Endothelial cell of umbilical vein (primary cell): ENCODE measurements at regions not wholly inside any gene's neighbourhood (a gene's known extent, or its start where the extent isn't known, plus 50 kb on each side); places are given as distances from the start of the nearest gene placed in this dataset.

ENCODE experiments used
- BruUV-seq: library from RNA; stranded (reverse); fragments of 400-500 nt; replicated peaks from 2 replicates; lab custom pipeline; 2021; lab: Mats Ljungman, UMichigan
- CTCF ChIA-PET: fragments of 300-600, 350-600 bp; sonication (Branson Sonifier 250); formaldehyde crosslinking; loops from one replicate; lab custom pipeline; 2021; ENCODE audit warnings: antibody characterized with exemption, inconsistent platforms; lab: Charles Lee
- POLR2A ChIA-PET: fragments of 300-600, 350-600 bp; sonication (Branson Sonifier 250); formaldehyde crosslinking; loops from one replicate; lab custom pipeline; 2021; ENCODE audit warnings: antibody characterized with exemption, inconsistent platforms; lab: Charles Lee
- DNase-seq: peaks from one replicate; pipeline ENCODE4 v3.0.0-alpha.2; 2011; ENCODE audit warnings: low read depth, low spot score
- FAIRE-seq: peaks from 2 replicates; lab custom pipeline; 2011; peaks lifted over from hg19 to GRCh38; lab: Jason Lieb, UNC
- H2AFZ ChIP-seq: 2 replicates; pipeline ENCODE4 v1.6.0; 2012; ENCODE audit warnings: low read depth, low read length, control low read depth, inconsistent platforms
- H3K27ac ChIP-seq: 2 replicates; pipeline ENCODE4 v1.5.1; 2011; ENCODE audit warnings: low read depth, mild to moderate bottlenecking, control low read depth, low read length, moderate library complexity; ENCODE audit not compliant: insufficient read depth
- H3K27me3 ChIP-seq, 2 experiments: 2 replicates each; pipeline versions ENCODE4 v1.6.0 to v1.6.1; 2011; ENCODE audit warnings: low read length in 2 of 2, mixed read lengths in 1 of 2; ENCODE audit not compliant: control insufficient read depth in 2 of 2, insufficient read depth in 2 of 2
- H3K36me3 ChIP-seq, 2 experiments: 2 replicates in 1 of 2; 3 replicates in 1 of 2; pipeline ENCODE4 v1.5.1; 2011; ENCODE audit warnings: low read length in 2 of 2, mild to moderate bottlenecking in 1 of 2, moderate library complexity in 1 of 2; ENCODE audit not compliant: control insufficient read depth in 2 of 2, insufficient read depth in 2 of 2; ENCODE audit errors: extremely low read depth in 1 of 2
- H3K4me1 ChIP-seq: 3 replicates; pipeline ENCODE4 v1.5.1; 2011; ENCODE audit warnings: mild to moderate bottlenecking, low read length; ENCODE audit not compliant: control insufficient read depth, insufficient read depth; ENCODE audit errors: extremely low read depth
- H3K4me2 ChIP-seq: 2 replicates; pipeline ENCODE4 v1.6.1; 2011; ENCODE audit warnings: low read length, control low read depth, mixed read lengths; ENCODE audit not compliant: insufficient read depth
- H3K4me3 ChIP-seq, 3 experiments: fragments of 200-600 bp in 1 of 3; sonication (generic), shearing (Covaris generic) in 1 of 3; replicated peaks in 1 of 3; 2 replicates each; pipeline ENCODE4 v1.5.1; 2011 to 2016; ENCODE audit warnings: control low read depth in 3 of 3, low read length in 3 of 3, mild to moderate bottlenecking in 2 of 3, inconsistent platforms in 1 of 3, low read depth in 1 of 3, moderate library complexity in 1 of 3; ENCODE audit not compliant: insufficient read depth in 1 of 3
- H3K79me2 ChIP-seq: 2 replicates; pipeline ENCODE4 v1.6.0; 2012; ENCODE audit warnings: low read length, inconsistent platforms; ENCODE audit not compliant: control insufficient read depth, insufficient read depth
- H3K9ac ChIP-seq: replicated peaks from 2 replicates; pipeline ENCODE3; 2011; ENCODE audit warnings: low read length, control low read depth; ENCODE audit not compliant: insufficient read depth; ENCODE audit errors: extremely low read depth
- H3K9me1 ChIP-seq: replicated peaks from 3 replicates; pipeline ENCODE4 v1.6.0; 2011; ENCODE audit warnings: mild to moderate bottlenecking, low read length; ENCODE audit not compliant: control insufficient read depth, insufficient read depth; ENCODE audit errors: extremely low read depth
- H3K9me3 ChIP-seq: replicated peaks from 2 replicates; pipeline ENCODE4 v1.5.1; 2012; ENCODE audit warnings: low read length, inconsistent platforms; ENCODE audit not compliant: control insufficient read depth, insufficient read depth
- H4K20me1 ChIP-seq: replicated peaks from 2 replicates; pipeline ENCODE3; 2011; ENCODE audit warnings: mild to moderate bottlenecking, low read length; ENCODE audit not compliant: control insufficient read depth, insufficient read depth; ENCODE audit errors: extremely low read depth
- CTCF ChIP-seq, 2 donors: IDR thresholded peaks; 1 replicate in 1 of 2; 2 replicates in 1 of 2; pipeline ENCODE4 v1.5.1; 2011; ENCODE audit warnings: low read length in 2 of 2, mild to moderate bottlenecking in 2 of 2, moderate library complexity in 2 of 2, control low read depth in 1 of 2, inconsistent platforms in 1 of 2, low read depth in 1 of 2; ENCODE audit not compliant: insufficient read depth in 1 of 2; ENCODE audit errors: extremely low read depth in 1 of 2
- EZH2 ChIP-seq: IDR thresholded peaks from 2 replicates; pipeline ENCODE4 v1.6.1; 2012; ENCODE audit warnings: borderline replicate concordance, low read depth, mild to moderate bottlenecking, moderate library complexity, low read length, inconsistent platforms; ENCODE audit not compliant: severe bottlenecking
- FOS ChIP-seq: IDR thresholded peaks from 2 replicates; pipeline ENCODE4 v1.6.1; 2011; ENCODE audit warnings: mild to moderate bottlenecking, low read length, moderate library complexity, borderline replicate concordance; ENCODE audit not compliant: insufficient read depth
- GATA2 ChIP-seq: IDR thresholded peaks from 2 replicates; pipeline ENCODE4 v1.7.0; 2011; ENCODE audit warnings: low read depth, mild to moderate bottlenecking, moderate library complexity, mixed read lengths, low read length; ENCODE audit not compliant: insufficient read length, insufficient read depth
- JUN ChIP-seq: IDR thresholded peaks from 2 replicates; pipeline ENCODE4 v1.6.1; 2011; ENCODE audit warnings: borderline replicate concordance, low read depth; ENCODE audit not compliant: insufficient read length, insufficient read depth
- MAX ChIP-seq: IDR thresholded peaks from 2 replicates; pipeline ENCODE4 v1.6.1; 2011; ENCODE audit not compliant: insufficient read depth, insufficient read length
- MYC ChIP-seq: IDR thresholded peaks from one replicate; pipeline ENCODE4 v1.6.1; 2011; ENCODE audit warnings: mild to moderate bottlenecking, low read depth, low read length
- POLR2A ChIP-seq: IDR thresholded peaks from 2 replicates; pipeline ENCODE4 v1.6.1; 2012; ENCODE audit warnings: low read depth, mild to moderate bottlenecking, control low read depth, low read length
- POLR2AphosphoS5 ChIP-seq: IDR thresholded peaks from 2 replicates; pipeline ENCODE4 v1.6.1; 2012; ENCODE audit warnings: low read depth, mild to moderate bottlenecking, control low read depth, low read length, moderate library complexity; ENCODE audit not compliant: insufficient read depth
- dilution Hi-C: fragments of 300-500 bp; cut with MboI; formaldehyde crosslinking; loops from one replicate; pipeline ENCODE4 v1.15.0; 2019; ENCODE audit warnings: low sequenced_read_pairs; ENCODE audit not compliant: extremely low pct_ligation_motif_present
- intact Hi-C: fragments of 100-400 bp; cut with micrococcal nuclease; formaldehyde crosslinking; loops from one replicate; pipeline ENCODE4 v1.10.0; 2022

- Histone ChIP-seq H3K4me3 (no peak overlapping the region), H3K4me1 (no peaks in the 10 kb centered on the region), H3K9ac (no peak overlapping the region), H3K27me3 (no peaks in the 10 kb centered on the region), H3K36me3 (no peaks in the 10 kb centered on the region), H2AFZ (no peak overlapping the region), H3K79me2 (no peaks in the 10 kb centered on the region), H3K27ac (no peak overlapping the region), H4K20me1 (no peaks in the 10 kb centered on the region), H3K9me3 (no peaks in the 10 kb centered on the region), H3K4me2 (no peak overlapping the region), H3K9me1 (no peaks in the 10 kb centered on the region)
- intact Hi-C loops: no loop called here
- POLR2A ChIA-PET: no interaction called here
- dilution Hi-C loops: no loop called here
- CTCF ChIA-PET: no interaction called here
- TF ChIP-seq MYC (no peak), EZH2 (no peak), CTCF (IDR thresholded peaks at IDR 0.05; ENCODE audit: extremely low read depth in 1 of 2, insufficient read depth in 1 of 2, low read depth in 1 of 2, low read length in 2 of 2) (no peak), FOS (no peak), POLR2AphosphoS5 (no peak), GATA2 (no peak), POLR2A (no peak), JUN (no peak), MAX (no peak)
- no peak for FAIRE-seq
- no TSS peak for BruUV-seq
- no peak for DNase-seq
These were observed 349.9 kb upstream of the MEIS1 start for GRCh38 chr2:66084948-66085590.
